DMS114 treated with DMSO at 0.1 percent for 48 hours (cell line): ENCODE measurements at regions not wholly inside any gene's neighbourhood (a gene's known extent, or its start where the extent isn't known, plus 50 kb on each side); places are given as distances from the start of the nearest gene placed in this dataset.
"Not testable (repeated sequence)": the region's sequence is repeated elsewhere in the genome, so short reads cannot be mapped to it uniquely, and the experiment has no call there.

Experiments
- DNase-seq: peaks from one replicate; lab custom pipeline; 2025; ENCODE audit not compliant: unreplicated experiment; lab: John Stamatoyannopoulos, UW

- DNase-seq = no peak
Observed at GRCh38 chr5:42235837-42236236, 187.4 kb upstream of the GHR start.

GRCh38 chr5:42241636-42242035 is 181.6 kb upstream of the GHR start:
- DNase-seq = no peak

- no peak for DNase-seq
Observed at GRCh38 chr5:42242210-42242609, 181.0 kb upstream of the GHR start.

- no peak for DNase-seq
Observed at GRCh38 chr5:42242881-42243485, 180.3 kb upstream of the GHR start.

GRCh38 chr5:42252306-42252705 is 170.9 kb upstream of the GHR start:
- no peak for DNase-seq

GRCh38 chr5:42259914-42260313 is 163.3 kb upstream of the GHR start:
- DNase-seq = not testable (repeated sequence)

- no peak for DNase-seq
Observed at GRCh38 chr5:42267091-42267490, 156.1 kb upstream of the GHR start.

GRCh38 chr5:42268170-42268569 is 155.1 kb upstream of the GHR start:
- not testable (repeated sequence) for DNase-seq

- no peak for DNase-seq
Observed at GRCh38 chr5:42268630-42269029, 154.6 kb upstream of the GHR start.

- DNase-seq = no peak
Observed at GRCh38 chr5:42270771-42271170, 152.5 kb upstream of the GHR start.

GRCh38 chr5:42274913-42275312 is 148.3 kb upstream of the GHR start:
- no peak for DNase-seq

GRCh38 chr5:42277293-42277692 is 145.9 kb upstream of the GHR start:
- no peak for DNase-seq

GRCh38 chr5:42284584-42284983 is 138.7 kb upstream of the GHR start:
- no peak for DNase-seq

- DNase-seq = no peak
Observed at GRCh38 chr5:42285230-42285629, 138.0 kb upstream of the GHR start.

GRCh38 chr5:42300496-42300895 is 122.7 kb upstream of the GHR start:
- DNase-seq = no peak

GRCh38 chr5:42301349-42301748 is 121.9 kb upstream of the GHR start:
- DNase-seq = no peak

GRCh38 chr5:42302186-42302585 is 121.1 kb upstream of the GHR start:
- DNase-seq = no peak

- no peak for DNase-seq
Observed at GRCh38 chr5:42306287-42306686, 117.0 kb upstream of the GHR start.

GRCh38 chr5:42309865-42310264 is 113.4 kb upstream of the GHR start:
- DNase-seq = no peak

GRCh38 chr5:42315214-42315613 is 108.0 kb upstream of the GHR start:
- DNase-seq = no peak

GRCh38 chr5:42317575-42317974 is 105.7 kb upstream of the GHR start:
- DNase-seq = no peak

- not testable (repeated sequence) for DNase-seq
Observed at GRCh38 chr5:42319546-42319945, 103.7 kb upstream of the GHR start.

GRCh38 chr5:42321785-42322184 is 101.5 kb upstream of the GHR start:
- DNase-seq = no peak

- no peak for DNase-seq
Observed at GRCh38 chr5:42337143-42337542, 86.1 kb upstream of the GHR start.
